Kidney epithelial cell (primary cell): ENCODE measurements at regions not wholly inside any gene's neighbourhood (a gene's known extent, or its start where the extent isn't known, plus 50 kb on each side); places are given as distances from the start of the nearest gene placed in this dataset.

Source experiments
- DNase-seq: peaks from one replicate; pipeline ENCODE4 v3.0.0-alpha.2; 2010; ENCODE audit warnings: low read depth
- H3K27me3 ChIP-seq: 2 replicates; pipeline ENCODE4 v1.6.0; 2011; ENCODE audit warnings: low read length; ENCODE audit not compliant: control insufficient read depth, insufficient read depth
- H3K36me3 ChIP-seq: 2 replicates; pipeline ENCODE4 v1.5.1; 2011; ENCODE audit warnings: low read length; ENCODE audit not compliant: control insufficient read depth, insufficient read depth
- H3K4me3 ChIP-seq: 2 replicates; pipeline ENCODE4 v1.5.1; 2011; ENCODE audit warnings: low read depth, mild to moderate bottlenecking, control low read depth, low read length
- CTCF ChIP-seq: IDR thresholded peaks from 2 replicates; pipeline ENCODE4 v1.5.1; 2011; ENCODE audit warnings: mild to moderate bottlenecking, moderate library complexity, low read length, control low read depth, inconsistent platforms; ENCODE audit not compliant: insufficient read depth, poor library complexity, severe bottlenecking

DNA sequence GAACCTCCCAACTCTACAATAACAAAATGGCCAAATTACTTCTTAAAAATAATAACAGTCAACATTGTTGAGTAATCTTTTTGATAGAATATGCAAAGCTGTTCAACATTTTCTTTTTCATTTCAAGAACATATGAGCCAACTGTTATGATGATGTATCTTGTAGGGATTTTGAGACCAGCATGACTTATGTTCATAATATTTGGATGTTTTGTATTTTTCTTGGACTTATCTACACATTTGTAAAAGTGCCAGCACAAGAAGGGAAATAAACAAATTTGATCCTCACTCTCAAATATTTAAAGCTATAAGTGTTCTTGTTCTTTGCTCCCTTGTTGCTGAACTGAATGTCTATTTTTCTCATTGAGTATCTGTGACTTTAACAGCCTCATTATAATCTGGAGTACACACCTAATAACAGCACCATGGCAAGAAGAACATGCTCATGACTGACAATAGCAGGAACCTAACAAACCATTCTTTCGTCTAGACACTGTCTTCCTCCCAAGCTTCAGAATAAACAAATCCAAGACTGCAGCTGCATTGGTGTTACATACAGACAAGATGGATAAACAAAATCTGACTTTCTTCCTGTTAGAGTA, 1049.7 kb downstream of the FAT4 start:
- Histone ChIP-seq H3K4me3 (no peak overlapping the region), H3K27me3 (no peaks in the 10 kb centered on the region), H3K36me3 (no peaks in the 10 kb centered on the region)
- TF ChIP-seq CTCF = no peak
- DNase-seq = no peak

DNA sequence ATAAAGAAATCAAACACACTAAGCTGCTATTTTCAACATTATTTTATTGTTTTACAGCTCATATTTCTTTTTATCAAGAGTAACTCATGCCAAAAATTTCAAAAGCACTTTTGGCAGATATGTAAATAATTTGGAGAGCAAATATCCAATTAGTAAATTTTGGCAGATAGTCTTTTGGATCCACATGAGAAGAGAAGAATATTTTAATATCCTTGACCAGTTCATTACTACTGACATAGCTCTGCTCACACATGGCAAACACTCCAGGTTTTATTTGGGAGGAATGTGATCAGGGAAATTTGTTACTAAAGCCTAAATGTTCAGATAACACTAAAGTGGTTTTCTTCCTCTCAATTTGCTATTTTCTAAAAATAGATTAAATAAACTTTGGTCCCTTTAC, 1054.3 kb downstream of the FAT4 start:
- no peak for DNase-seq
- no peaks in the 10 kb centered on the region for H3K27me3 ChIP-seq
- TF ChIP-seq CTCF = no peak
- no peak overlapping the region for H3K4me3 ChIP-seq
- no peaks in the 10 kb centered on the region for H3K36me3 ChIP-seq

DNA sequence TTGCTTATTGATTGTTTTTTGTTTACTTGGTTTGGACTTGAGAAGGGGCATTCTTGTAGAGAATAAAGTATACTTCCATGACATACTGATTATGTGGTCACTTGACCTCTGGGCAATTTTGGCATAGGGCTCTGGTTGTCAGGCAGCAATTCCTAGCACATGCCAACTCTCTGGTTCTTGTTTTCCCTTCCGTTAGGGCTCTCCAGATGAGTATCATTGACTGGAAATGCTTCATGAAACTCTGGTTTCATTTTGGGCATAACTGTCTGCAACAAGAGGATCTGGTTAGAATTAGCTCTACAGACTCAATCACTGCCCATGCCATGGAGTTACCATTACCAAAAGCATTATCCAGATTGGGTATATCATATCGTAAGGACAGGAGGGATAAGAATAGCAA, 1057.9 kb downstream of the FAT4 start:
- Histone ChIP-seq H3K36me3 (no peaks in the 10 kb centered on the region), H3K27me3 (no peaks in the 10 kb centered on the region), H3K4me3 (no peak overlapping the region)
- DNase-seq = no peak
- no peak for TF ChIP-seq CTCF

- no peak for DNase-seq
- no peaks in the 10 kb centered on the region for H3K36me3 ChIP-seq
- no peaks in the 10 kb centered on the region for H3K27me3 ChIP-seq
- H3K4me3 ChIP-seq = no peak overlapping the region
- no peak for TF ChIP-seq CTCF
These were observed 1060.8 kb downstream of the FAT4 start for GRCh38 chr4:126375462-126376054.

DNA sequence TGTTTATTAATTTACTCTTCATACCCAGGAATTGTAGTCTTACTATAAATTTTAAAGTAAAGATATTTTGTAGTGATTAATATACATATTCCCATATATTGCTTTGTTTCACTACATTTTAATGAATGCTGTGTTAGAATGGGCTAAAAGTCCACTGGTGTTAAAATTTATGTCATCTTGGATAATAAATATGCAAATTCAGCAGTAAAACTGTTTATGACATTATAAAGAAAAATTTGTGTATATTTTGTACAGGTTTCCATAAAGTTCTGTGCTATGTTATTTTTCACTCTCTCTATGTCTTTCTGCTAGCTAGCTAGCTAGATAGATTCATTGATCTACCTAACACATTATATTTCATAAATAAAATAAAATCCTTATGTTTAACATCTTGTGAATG, 1071.2 kb downstream of the FAT4 start:
- no peak for DNase-seq
- H3K27me3 ChIP-seq = no peaks in the 10 kb centered on the region
- no peaks in the 10 kb centered on the region for H3K36me3 ChIP-seq
- no peak overlapping the region for H3K4me3 ChIP-seq
- TF ChIP-seq CTCF = no peak

DNA sequence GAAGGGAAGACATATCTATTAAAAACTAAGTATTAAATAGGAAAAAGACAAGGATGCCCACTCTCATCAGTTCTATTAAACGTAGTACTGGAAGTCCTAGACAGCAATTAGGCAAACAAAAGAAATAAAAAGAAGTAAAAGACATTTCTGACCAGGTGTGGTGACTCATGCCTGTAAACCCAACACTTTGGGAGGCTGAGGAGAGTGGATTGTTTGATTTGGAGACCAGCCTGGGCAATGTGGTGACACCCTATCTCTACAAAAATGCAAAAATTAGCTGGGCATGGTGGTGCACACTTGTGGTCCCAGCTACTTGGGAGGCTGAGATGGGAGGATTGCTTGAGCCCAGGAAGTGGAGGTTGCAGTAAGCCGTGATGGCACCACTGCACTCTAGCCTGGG, 1071.8 kb downstream of the FAT4 start:
- Histone ChIP-seq H3K27me3 (no peaks in the 10 kb centered on the region), H3K4me3 (no peak overlapping the region), H3K36me3 (no peaks in the 10 kb centered on the region)
- DNase-seq = no peak
- no peak for TF ChIP-seq CTCF
